ENCODE measurements at regions not wholly inside any gene's neighbourhood (a gene's known extent, or its start where the extent isn't known, plus 50 kb on each side); places are given as distances from the start of the nearest gene placed in this dataset.
"Not testable (repeated sequence)": the region's sequence is repeated elsewhere in the genome, so short reads cannot be mapped to it uniquely, and the experiment has no call there.

DNA sequence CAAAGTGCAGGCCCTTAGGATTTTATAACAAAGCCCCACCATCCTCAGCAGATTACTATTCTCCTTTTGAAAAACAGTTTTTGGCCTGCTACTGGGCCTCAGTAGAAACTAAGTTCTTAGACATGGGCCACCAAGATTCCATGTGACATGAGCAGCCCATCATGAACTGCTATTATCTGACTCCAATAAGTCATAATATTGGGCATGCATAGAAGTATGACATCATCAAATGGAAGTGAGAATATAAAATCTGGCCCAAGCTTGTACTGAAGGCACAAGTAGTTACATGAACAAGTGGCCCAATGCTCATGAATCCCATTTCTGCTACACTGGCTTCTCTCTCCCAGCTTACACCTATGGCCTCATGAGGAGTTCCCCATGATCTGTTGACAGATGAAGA is 404.8 kb downstream of the EPHA5 start:
- no peak for DNase-seq

DNA sequence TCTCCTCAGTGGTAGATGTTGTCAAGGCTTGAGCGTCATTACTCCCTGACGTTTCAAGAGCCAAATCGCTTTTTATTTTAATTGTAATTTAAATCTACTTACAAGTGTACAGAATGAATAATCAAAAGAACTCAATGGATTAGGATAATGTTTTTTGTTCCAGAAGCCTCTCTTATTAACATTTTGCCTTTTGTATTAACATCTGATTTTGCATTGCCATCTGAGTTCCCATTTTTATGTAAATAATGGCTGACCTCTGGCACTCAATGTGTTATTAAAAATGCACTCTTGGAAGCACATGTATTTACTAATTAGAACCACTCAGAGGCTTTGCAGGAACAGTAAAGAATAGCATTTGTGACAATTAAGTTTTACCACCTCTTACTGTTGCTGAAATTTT is 411.0 kb downstream of the EPHA5 start:
- DNase-seq: no peak

DNA sequence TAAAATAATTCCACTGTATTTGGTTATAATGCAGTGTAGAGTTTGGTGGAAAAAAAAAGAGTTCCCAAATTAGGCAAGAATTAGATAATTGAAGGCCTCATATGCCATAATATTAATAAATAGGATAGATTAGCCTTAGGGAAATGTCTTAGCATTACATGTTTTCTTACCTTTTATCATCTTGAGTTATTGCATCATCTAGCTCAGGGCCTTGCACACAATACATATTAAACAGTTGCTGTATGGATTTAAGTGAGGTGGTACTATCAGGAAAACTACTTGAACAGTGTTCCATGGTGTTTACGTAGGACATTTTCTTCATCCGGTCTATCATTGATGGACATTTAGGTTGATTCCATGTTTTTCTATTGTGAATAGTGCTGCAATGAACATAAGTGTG is 419.4 kb downstream of the EPHA5 start:
- no peak for DNase-seq

DNA sequence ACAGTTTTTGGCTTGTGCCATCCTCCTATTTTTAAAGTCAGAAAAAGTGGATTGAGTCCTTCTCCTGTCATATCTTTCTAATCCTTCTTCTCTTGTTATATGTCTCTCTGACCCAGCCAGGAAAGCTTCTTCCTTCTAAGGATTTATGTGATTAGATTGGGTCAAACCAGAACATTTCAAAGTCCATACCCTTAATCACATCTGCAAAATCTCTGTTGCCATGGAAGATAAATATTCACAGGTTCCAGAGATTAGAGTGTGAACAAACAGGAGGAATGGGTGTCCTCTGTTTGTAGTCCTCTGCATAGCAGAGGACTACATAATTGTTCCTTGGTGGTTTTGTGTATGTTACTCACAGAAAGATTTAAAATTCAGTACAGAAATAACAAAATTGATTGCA is 421.2 kb downstream of the EPHA5 start:
- peak; percentile 5 for DNase-seq

DNA sequence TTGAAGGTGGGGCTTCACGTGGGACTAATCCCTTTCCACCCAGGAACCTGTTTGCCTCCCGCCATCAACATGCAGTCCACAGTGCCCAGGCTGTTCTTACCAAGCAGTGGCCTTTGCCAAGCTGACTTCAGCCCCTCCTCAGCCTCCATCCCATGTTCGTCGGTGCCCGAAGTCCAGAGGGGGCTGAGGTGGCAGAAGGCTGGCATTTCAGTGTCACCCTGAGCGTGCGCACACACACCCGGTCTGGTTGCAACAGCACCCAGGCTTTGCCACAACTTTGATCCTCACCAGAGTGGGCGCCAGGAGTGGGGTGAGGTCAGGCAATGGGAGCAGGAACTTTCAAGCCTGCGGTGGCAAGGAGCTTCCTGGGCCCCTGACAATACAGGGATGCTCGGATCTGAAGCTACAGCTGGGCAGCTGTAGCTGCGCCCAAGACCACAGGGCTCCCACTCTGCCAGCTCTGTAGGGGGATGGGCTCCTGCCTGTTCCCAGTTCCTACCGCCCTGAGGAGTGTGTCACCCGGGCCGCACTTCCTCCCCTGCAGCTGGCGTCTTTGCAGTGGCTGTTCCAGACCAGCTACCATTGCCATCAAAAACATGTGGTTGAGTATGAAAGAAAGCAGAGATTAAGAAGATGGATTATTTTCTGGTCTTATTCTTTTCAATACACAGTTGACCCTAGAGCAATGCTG is 428.0 kb downstream of the EPHA5 start:
- DNase-seq: no peak

DNA sequence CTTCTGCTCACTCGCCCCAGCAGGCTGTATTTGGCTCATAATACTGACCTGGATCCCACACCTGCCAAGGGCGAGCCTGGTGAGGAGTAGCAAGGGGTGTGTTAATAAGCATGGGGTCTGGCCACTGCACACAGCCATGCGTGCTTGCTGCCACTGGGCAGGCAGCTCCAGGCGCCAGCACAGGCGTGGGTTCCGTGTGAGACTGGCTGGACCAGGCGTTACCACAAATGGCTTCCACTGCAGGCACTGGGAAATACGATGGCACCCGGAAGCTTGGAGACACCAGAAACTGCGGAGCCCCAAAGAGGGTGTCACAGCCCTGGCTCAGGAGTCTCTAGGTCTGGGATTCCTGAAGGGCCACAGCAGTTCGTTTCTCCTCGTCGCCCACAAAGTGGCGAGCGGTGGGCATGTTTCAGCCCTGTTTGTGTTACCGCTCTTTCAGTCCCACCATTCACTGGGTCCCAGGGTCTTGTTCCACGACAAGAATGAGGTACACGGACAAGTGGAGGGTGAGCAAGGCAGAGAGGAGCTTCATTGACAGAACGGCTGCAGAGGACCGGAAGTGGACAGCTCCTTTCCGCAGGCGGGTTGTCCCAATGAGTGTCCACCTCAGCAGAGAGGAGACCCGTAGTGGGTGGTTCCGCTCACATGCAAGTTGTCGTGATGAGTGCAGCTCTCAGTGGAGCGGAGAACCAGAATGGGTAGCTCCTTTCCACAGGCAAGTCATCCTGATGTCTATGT is 428.9 kb downstream of the EPHA5 start:
- DNase-seq: no peak

DNA sequence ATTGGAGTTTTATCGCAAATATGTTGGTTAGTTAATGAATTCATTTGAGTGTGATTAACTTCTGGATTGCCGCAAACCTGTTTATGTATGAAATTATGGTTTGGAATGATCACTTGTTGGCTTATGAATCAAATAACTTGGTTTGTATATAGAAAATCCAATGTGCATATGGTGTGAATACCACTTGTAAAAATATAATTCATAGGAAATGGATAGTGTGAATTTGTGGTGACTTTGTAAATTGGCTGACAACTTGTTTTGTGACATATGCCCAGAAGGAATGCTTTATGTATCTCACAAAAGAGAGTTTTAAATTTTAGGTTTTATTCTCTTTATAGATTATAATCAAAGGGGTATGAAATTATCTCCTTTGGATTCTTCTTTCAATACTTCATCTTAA is 436.2 kb downstream of the EPHA5 start:
- no peak for DNase-seq

DNA sequence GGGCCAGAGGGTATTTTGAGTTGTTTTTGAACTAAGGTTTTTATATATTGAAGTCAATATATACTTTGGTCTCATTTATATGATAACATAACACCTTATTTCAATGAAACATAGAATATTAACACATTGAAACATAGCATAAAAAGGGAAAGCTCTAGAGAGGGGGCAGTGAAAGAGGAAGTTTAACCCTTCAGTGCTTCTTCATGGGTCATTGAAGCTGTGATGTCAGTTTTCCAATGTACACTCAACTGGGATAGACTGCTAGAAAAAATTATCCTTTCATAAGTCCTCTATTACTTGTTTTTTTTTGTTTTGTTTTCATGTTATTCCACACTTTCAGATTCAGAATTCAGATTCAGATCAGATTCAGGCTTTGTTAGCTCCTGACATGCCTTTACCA is 442.7 kb downstream of the EPHA5 start:
- no peak for DNase-seq

DNA sequence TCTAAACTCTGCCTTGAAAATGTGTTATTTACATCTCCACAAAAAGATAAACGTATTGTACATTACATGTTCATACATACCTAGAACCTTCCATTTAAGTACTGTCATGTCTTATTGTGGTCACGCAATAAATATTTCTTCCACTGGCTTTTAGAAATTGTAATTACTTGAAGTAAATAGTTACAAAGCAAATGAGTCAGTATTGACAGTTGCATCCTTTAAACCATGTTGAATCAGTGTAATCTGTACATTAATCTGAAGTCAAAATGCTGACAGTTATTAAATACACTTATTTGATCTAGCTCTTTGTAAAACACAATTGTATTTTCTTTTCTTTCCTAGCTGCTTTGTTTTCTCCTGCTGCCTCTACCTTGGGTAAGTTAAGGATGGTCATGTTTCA is 446.7 kb downstream of the EPHA5 start:
- no peak for DNase-seq

DNA sequence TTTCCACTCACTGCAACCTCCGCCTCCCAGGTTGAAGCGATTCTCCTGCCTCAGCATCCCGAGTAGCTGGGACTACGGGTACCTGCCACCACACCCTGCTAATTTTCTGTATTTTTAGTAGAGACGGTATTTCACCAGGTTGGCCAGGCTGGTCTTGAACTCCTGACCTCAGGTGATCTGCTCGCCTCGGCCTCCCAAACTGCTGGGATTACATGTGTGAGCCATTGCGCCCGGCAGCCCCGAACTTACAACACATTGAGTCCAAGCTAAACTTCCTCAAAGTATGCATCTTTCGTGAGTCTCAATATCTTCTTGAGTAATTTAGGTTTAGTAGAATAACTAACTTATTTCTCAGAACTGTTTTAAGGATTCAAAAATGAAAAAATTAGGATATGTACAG is 447.2 kb downstream of the EPHA5 start:
- not testable (repeated sequence) for DNase-seq

DNA sequence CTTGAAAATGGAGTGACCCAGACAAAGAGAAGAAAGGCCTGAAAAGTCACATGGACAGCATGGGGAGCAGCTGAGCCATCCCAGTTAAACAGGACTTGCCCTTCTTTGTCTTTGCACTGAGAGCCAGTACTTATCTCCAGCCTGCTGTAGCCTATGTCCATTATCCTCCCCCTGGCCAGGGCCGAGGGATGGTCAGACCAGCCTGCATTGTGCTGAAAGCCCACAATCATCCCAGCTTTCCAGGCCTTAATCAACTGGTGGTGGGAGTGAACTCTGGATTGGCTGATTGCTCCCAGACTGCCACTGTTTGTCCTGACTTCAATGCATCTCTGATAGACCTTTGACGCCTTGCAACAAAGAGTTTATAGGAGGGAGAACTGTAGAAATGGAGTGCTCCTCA is 453.1 kb downstream of the EPHA5 start:
- DNase-seq: no peak

DNA sequence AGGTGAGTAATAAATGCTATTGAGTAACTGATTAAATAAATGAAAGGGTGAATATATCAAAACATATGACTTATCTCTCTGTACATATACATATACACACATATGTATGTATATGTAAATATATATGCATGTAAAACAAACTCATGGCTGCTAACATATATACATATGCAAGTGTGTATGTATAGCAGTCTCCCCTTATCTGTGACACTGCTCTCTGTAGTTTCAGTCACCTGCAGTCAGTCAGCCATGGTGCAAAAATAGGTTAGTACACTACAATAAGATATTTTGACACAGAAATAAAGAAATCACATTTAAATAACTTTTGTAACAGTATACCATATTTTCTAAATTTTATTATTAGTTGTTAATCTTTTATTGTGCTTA is 467.4 kb downstream of the EPHA5 start:
- no peak for DNase-seq

DNA sequence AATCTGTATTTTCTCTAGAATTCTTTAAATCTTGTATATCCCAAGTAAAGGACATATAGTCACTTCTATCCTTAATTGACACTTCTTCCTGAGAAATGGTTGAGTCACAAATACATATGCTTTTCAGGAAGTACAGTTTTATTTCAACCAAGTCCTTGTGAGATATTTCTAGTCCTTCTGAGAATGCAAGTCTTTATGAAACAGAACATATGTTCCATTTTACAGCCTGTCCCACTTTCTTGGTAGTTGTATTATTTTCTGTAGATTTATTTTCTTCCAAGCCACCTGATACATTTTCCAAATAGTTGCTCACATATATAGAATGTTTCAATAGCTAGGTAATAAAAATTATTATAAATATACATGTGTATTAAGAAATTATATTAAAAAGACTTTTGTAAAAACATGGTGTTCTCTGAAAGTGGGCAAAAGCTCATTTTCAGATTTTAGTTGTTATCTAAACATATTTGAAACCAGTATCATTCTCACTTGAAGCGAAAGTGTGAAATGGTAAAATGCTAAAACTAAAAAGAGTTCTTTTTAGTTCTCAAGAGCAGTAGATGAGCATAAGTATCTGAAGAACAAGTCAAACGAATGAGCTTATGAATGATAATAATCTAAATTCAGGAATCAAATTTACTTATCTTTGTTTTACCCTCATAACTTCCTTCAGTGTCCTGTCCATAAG is 468.0 kb downstream of the EPHA5 start:
- DNase-seq: no peak

DNA sequence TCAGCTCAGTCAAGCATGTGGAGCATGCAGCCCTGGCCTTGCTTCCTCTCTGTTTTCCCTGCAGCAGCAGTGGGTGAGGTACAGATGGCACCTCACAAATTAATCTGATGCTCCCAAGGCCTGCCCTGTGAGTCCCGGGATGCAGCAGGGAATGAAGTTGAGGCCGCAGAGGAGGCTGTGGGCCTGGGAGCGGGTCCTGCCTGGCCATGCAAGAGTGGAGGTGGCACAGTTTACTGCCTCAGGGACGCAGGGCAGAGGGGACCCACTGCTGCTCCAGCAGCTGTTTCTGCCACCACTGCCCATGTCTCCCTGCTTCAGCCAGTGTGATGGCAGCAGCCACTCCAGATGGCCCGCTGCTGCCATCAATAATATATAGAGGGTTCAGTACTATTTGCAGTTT is 474.6 kb downstream of the EPHA5 start:
- DNase-seq: no peak

DNA sequence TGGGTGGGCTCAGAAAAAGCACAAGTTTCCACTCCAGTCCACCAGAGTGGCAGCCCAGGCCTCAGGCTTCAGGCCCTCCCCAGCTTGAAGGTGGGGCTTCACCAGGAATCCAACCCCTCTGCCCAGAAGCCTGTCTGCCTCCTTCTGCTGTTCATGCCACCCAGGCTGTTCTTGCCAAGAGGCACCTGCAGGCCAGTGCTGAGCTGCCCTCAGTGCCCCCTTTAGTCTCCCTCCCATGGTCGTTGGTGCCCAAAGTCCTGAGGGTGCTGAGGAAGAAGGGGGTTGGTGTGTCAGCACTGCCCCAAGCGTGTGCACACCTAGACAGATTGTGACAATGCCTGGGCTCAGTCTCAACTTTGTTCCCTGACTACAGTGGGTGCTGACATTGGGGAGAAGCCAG is 475.3 kb downstream of the EPHA5 start:
- no peak for DNase-seq

DNA sequence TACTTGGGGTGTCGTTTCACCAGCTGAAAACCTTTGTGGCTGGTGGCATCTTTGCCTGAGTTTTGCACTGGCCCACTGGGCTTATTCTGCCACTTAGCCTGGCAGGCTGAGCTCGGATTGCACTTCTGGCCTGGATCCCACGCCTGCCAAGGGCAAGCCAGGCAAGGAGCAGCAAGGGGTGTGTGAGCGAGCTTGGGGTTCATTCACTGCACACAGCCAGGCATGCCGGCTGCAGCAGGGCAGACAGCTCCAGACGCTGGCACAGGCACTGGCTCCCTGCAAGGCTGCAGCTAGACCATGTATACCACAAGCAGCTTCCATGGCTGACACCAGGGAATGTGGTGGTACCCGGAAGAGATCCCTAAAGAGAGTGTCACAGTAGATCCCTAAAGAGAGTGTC is 476.3 kb downstream of the EPHA5 start:
- DNase-seq: no peak

DNA sequence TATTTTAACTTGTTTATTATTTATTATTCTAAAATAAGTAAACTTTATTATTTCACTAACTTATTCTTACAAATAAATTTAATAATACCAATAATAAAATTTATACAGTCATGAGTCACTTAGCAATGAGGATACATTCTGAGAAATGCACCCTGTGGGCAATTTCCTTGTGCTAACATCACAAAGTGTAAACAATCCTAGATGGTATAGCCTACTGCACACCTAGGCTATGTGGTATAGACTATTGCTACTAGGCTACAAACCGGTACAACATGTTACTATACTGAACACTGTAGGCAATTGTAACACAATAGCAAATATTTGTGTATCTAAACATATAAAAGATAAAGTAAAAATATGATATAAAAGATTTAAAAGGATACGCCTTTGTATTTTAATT is 479.5 kb downstream of the EPHA5 start:
- no peak for DNase-seq

DNA sequence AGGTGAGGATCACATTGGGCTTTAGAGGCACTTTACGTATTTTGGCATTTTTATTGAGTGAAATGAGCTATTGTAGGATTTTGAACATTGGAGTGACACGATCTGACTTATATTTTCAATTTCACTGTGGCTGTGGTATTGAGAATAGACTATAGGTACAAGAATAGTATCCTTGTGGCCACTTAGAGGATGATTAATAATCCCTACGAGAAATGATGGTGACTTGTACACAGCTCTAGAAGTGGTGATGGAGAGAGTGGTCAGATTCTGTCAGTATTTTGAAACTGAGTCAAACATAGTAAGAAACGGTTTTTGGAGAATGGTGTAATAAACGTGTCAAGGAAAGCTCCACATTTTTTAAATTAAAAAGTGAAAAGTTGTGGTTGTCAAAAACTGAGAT is 494.7 kb downstream of the EPHA5 start:
- no peak for DNase-seq

DNA sequence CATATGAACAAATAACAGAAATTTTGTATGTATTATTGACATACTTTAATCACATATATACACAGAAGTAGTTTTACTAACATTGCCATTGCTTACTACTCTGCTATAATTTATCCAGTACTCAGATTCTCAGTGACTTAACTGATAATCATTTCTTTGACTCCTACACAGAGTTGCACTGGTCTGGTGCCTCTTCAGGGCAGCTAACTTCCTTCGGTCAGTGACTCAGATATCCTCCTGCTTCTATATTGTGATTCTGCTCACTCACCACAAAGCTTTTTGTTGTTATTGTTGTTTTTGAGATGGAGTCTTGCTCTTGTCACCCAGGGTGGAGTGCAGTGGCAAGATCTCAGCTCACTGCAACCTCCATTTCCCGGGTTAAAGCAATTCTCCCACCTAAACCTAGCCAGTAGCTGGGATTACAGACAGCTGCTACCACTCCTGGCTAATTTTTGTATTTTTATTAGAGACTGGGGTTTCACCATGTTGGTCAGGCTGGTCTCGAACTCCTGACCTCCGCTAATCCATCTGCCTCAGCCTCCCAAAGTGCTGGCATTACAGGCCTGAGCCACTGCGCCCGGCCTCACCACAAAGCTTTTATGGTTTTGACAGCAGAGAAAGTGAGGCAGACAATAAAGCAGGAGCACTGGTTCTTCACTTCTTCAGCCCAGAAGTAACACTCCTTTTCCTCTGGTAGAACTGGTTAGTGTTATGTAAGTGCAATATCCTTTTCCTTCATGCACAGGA is 499.3 kb downstream of the EPHA5 start:
- no peak for DNase-seq

DNA sequence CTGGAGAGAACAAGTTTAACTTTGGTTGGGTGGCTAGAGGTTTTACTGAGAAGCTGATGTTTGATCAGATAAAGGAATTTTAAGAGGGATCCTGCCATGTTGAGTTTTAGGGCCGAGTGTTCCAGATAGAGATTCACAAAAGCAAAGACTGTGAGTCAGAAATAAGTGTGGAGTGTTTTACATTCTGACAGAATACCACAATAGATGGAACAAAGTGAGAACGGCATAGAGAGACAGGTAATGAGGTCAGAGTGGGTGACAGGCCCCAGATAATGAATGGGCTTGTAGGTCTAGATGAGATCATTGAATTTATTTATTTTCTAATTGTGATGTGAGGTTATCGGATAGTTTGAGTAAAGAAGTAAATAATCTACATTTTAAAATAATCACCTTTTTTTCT is 502.6 kb downstream of the EPHA5 start:
- DNase-seq: no peak

DNA sequence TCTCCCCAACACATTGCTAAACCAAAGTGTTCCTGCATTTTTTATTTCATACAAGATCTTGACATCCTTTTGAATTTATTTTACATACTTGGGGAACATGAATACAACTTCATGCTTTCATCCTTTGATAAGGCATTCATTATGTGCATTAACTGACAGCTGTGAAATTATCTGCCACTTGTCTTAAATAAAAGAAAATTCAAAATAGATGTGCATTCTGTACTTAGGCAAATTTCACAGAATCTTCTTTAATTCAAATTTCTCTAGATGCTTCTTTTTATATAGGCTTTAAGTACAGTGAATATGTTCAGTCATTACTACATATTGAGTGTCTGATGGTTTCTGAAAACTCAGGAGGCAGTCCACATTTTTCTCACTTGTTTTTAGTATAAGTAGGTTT is 518.1 kb downstream of the EPHA5 start:
- DNase-seq: no peak

DNA sequence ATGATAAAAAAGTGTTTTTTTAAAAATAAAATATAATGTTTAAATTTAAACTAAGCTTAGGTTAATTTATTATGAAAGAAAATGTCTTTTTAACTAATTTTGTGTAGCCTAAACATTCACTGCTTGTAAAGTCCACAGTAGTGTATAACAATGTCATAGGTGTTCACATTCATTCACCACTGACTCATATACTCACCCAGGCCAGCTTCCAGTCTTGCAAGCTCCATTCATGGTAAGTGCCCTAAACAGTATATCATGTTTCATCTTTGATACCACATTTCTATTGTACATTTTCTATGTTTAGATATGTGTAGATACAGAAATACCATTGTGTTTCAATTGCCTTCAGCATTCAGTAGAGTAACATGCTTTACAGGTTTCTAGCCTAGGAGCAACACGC is 530.3 kb downstream of the EPHA5 start:
- no peak for DNase-seq

DNA sequence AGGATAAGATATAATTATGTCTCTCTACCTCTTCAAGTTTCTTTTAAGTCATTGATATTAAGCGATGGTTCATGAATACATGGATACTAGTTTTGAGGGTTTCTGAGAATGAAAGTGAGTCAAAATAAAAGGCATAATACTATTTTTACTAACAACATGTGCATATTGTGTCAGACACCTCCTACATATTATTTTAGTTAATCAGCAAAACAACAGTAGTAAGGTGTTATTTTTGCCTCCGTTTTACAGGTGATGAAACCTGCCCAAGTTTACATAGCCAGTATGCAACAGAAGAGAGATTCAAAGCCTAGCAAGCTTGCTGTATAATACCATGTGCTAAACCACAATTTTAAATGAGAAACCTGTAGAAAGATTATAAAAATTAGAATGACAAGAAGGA is 544.1 kb downstream of the EPHA5 start:
- DNase-seq: no peak

DNA sequence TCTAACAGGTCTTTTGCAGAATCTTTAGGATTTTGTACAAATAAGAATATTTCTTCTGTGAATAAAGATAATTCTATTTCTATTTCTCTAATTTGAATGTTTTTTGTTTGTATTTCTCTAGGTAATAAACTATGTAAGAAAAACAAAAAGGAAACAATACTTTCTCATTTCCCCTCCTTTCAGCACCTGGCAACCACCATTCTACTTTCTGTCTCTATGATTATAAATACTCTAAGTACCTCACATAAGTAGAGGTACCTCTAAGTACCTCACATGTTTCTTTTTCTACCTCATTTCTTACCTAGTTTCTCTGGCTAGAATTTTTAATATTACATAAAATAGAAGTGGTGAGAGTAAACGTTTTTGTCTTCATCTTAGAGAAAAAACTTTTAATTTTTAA is 550.0 kb downstream of the EPHA5 start:
- no peak for DNase-seq
